GM12892 (cell line): ENCODE measurements at regions not wholly inside any gene's neighbourhood (a gene's known extent, or its start where the extent isn't known, plus 50 kb on each side); places are given as distances from the start of the nearest gene placed in this dataset.

Source experiments
- POLR2A ChIP-seq: IDR thresholded peaks from 2 replicates; pipeline ENCODE4 v1.6.1; 2011; ENCODE audit warnings: low read depth, low read length, control low read depth
- TAF1 ChIP-seq: IDR thresholded peaks from 2 replicates; pipeline ENCODE4 v1.6.1; 2011; ENCODE audit warnings: low read depth, mild to moderate bottlenecking, control low read depth, low read length, borderline replicate concordance

DNA sequence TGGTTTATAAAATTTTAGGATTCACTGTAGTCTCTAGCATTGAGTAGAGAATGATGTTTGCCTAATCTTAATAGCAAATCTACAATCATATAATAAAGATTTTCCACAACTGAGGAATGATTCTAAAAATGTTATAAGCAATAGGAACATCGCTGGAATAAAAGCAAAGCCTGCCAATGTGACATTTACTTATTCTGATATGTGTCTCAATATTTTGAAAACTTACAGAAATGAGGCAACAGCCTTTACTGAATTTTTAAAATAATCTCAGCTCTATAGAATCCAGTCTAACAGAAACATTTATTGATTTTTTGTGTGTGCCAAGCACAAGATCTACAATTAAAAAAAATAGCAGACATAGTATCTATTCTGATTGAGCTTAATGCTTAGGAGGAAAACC, 303.7 kb upstream of the CCDC179 start:
- TF ChIP-seq POLR2A: no peak
- no peak for TF ChIP-seq TAF1
